ENCODE measurements at regions not wholly inside any gene's neighbourhood (a gene's known extent, or its start where the extent isn't known, plus 50 kb on each side); places are given as distances from the start of the nearest gene placed in this dataset.
"Not testable (repeated sequence)": the region's sequence is repeated elsewhere in the genome, so short reads cannot be mapped to it uniquely, and the experiment has no call there.

DNA sequence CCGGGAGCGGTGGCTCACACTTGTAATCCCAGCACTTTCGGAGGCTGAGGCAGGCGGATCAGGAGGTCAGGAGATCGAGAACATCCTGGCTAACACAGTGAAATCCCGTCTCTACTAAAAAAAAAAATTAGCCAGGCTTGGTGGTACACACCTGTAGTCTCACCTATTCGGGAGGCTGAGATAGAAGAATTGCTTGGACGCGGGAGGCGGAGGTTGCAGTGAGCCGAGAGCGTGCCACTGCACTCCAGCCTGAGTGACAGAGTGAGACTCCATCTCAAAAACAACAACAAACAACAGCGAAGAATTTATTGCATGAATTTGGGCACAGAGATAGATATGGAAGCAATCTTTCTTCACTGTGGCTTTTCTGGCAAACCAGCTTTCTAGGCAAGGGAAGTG lies 432.9 kb downstream of the STK39 start:
- DNase-seq; intact Hi-C loops (cut with DNase I): not testable (repeated sequence)

DNA sequence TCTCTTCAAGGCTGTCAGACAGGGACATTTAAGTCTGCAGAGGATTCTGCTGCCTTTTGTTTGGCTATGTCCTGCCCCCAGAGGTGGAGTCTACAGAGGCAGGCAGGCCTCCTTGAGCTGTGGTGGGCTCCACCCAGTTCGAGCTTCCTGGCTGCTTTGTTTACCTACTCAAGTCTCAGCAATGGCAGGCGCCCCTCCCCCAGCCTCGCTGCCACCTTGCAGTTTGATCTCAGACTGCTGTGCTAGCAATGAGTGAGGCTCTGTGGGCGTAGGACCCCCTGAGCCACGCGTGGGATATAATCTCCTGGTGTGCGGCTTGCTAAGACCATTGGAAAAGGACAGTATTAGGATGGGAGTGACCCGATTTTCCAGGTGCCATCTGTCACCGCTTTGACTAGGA lies 437.6 kb downstream of the STK39 start:
- intact Hi-C loops (cut with DNase I); DNase-seq: not testable (repeated sequence)

DNA sequence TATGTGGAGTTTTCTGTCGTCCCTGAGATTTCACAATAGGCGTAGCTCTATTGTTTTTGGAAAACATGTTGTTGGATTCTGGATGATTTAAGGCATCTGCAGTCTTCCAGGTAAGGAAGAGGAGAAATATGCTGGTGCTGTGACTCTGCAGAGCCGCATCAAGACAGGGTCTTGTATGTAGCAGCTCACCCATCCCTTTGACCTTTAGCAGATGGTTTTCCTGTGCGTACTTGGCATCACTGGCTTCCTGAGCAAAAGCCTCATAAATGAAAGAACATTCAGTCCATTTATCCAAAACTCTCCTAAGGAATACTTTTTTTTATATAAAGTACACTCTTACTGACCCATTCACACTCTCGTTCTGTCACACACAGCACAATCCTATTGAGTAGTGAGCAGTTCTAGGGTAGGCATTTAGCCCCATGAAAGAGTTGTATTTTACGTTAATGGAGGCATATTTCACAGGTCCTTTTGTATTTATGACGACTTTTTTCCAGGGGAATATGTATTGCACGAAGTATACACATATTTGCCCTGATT lies 443.9 kb downstream of the STK39 start:
- intact Hi-C loops (cut with DNase I): no loop called here
- no peak for DNase-seq

DNA sequence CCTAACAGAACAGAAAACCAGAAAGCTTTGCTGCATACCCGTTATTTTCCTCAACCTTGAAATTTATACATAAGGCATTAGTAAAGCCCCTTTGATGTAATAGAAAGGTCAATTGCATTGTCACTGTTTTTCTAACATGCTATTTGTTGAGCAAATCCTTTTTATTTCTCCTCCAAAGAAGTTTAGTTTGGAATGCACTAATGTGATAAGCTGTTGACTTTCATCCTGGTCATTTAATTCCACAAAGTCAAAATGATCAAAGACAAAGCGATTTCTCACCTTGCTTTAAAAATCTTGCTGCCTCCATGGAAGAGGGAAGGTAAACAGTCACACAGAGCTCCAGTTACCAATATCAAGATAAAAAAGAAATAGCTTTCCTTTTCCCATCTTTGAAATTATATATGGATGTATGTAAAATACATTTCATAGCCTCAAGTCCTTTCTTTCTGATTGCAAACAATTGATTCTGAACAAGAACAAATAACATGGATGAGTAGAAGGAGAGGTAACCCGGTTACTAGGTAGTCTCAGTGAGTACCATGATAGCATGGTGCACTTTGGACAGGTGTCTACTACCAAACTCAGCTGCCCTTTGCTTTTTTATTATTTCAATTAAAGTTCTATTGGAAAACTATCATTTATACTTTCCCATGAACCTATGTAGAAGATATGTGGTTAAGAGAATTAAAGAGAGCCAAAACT lies 452.7 kb downstream of the STK39 start:
- intact Hi-C loops (cut with DNase I): no loop called here
- no peak for DNase-seq

DNA sequence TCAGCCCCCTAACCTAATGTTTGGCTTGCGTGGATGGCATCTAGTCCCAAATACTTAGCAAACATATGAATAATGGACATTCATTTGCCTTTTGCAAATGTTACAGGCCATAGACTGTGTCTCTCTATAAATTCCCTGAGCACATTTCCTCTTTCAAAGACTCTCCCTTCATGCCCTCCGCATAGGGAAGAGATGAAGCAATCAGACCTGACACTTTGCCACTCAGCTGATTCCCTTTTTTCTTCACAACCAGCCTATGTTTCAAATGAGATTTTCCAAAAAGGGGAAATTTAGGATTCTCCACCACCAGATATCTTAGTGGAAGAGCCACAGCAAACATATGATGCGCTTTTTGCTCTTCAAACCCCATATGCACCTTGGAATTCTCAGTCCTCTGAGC lies 453.7 kb downstream of the STK39 start:
- intact Hi-C loops (cut with DNase I): no loop called here
- no peak for DNase-seq

DNA sequence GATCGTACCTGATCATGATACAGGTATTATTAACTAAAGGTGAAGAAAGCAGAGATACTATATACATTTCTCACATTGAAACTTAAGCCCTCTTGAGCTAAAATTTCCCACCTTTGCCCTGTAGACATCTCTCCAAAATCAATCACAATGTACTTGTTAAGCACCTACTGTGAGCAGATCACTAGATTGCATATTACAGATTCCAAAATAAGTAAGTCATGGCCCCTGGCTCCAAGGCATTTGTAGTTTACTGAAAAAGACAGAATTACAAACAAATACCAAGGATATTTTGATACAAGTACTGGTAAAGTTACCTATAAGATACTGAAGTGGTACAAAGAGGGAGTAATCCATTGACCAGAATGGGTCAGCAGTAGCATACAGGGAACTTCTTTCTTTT lies 455.3 kb downstream of the STK39 start:
- no peak for DNase-seq
- intact Hi-C loops (cut with DNase I): no loop called here

DNA sequence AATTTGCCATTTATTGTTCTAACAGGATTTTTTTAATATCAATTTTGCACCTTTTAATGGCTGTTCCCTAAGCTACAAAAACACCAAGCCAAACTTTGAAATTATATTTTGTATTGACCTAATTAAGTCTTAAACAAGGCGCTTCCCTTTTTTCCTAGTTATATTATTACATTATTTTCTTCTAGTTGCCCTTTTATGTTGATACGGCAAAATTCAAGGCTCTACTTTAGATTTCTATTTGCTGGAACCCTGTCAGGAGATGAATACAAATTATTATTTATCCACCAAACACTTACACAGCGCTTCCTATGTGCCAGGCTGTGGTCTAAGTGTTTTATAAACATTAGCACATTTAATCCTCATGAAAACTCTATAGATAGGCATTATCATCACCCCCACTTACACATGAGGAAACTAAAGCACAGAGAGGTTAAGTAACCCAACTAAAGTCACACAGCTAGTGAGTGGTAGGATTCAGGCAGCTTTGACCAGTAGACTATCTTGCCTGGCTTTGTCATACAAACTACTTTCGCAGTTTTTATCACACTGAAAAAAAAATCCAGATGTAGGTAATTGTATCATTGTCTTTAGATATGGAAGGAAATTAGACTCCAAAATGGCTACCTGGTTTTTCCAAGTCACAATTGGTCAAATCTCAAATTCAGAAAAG lies 456.5 kb downstream of the STK39 start:
- intact Hi-C loops (cut with DNase I): no loop called here

DNA sequence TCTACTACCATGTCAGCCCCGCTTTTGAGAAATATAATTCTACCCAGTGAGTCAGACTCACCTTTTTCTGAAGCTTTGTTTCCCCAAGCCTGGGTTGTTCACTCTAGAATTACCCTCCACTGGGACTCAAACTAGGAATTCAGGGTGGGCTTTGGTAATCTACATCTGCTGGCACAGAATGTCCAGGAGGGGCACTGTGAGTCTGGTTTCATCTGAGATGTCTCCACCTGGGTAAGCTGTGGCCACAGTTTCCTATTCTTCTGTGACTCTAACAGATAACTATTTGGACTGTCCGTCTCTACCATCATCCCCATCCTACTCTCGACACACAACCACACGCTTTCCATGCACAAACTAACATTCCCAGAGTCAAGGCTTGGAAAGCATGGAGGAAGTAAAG lies 457.2 kb downstream of the STK39 start:
- intact Hi-C loops (cut with DNase I): no loop called here
- DNase-seq: no peak

More for the DNA sequence above, 456.5 kb downstream of the STK39 start:
- DNase-seq: no peak

DNA sequence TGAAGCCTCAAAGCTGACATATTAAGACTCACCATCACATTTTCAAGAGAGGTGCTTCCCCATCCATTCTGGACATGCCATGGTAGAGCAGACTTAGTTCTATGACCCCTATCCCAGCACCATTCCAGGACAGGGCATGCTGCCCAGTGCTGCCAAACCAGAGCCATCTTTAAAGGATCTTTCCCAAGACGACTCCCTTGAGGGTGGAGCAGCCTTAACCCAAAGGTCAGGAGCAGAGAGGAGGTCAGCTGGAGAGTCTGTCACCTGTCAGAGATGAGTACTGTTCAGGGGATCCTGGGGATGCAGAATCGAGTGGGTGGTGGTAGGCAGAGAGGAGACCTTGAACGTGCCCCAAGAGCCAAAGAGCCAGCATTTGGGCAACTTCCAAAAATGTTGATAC lies 459.8 kb downstream of the STK39 start:
- intact Hi-C loops (cut with DNase I): no loop called here
- DNase-seq: no peak

DNA sequence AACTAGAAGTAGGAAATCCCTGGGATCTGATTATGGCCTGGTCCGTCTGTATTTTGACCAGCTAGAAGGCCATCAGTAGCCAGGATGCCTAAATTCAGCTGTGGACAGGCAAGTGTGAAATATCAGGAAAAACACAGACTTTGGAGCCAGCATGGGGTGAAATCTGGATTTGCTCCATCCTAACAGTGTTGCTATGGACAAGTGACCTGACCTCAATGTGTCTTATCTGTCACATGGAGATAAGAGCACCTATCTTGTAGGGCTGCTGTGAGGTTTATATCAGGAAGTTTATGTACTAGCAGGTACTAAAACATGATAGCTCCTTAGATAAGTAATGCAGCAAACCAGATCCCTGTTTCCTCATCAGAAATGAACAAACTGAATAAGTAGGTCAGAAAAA lies 460.4 kb downstream of the STK39 start:
- intact Hi-C loops (cut with DNase I): no loop called here
- no peak for DNase-seq

DNA sequence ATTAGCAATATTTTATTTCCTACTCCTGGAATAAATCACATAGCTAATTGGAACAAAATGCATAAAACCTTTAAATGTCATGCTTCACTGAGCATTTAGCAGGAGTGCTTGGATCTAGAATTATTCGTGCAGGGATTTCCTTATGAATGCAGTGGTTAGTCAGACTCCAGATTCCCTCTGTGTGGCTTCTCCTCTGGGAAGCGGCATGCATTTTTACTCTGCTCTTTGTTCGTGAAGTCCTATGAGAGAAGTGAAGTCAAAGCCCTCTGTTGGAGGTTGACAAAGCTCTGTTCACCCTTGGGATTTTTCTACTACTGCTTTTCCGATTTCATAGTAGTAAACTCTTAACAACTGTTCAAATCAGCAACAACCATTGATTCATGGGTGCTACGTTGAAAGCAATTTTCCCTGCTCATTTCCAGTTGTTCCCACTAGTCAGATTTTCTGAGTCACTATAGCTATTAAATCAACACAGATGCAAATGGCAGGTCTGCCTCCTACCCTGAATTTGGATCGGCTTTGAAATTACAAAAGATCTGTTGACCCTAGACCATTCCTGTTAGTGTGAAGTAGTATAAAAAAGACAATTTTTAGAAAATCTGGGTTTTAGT lies 461.7 kb downstream of the STK39 start:
- intact Hi-C loops (cut with DNase I): no loop called here
- DNase-seq: peak in 3 of 42 donors; percentile 14 to 46 (median 44)

DNA sequence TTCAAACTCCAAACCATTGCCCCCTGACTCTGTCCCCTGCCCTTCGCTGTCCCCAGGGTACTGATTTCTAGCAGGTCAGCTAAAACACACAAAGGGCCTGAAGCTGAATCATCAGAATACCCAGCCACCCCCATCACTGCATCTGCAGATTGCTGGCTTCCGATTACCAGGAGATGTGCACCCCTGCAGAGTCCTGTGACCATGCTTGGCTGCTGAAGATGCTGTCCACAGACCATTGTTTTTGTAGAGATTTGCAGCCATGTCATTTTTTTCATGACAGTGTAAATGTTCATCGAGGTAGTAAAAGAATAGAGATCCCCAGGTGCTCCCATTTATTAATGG lies 463.3 kb downstream of the STK39 start:
- no peak for DNase-seq
- intact Hi-C loops (cut with DNase I): no loop called here

DNA sequence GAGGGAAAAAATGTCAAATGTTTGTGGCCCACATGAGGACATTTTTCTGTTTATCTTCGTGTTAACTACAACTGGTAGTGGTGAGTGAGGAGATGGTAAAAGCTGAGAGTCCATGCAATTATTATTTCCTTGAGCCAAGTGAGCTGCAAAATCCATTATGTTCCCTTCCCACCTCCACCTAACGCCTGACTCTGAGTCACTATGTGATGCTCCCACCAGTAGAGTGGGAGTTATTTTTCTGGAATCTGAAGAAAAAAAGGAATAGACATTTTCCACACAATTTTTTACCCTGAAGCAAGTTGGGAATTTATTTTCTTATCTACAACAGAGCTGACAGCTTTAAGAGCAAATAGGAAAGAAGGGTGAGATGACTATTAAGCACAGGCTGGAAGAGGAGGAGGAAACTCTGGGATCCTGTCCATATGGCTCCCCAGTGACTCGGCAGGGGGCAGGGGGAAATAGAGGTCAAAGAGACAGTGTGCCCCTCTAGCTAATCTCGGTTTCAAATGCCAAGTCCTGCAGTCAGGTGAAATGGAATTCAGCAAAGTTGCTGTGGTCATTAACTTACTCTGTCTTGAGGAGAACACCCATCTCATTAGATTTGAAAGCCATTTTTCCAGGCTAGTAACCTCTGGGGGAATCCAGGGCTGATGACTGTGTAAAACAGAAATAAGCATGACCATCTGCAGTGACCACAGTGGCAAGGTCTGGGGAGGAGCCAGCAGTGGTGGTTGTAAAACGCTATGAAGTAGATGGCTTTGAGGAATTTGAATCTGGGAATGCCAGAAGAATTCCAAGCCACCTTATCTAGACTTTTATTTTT lies 463.9 kb downstream of the STK39 start:
- DNase-seq: peak in 33 of 42 donors; percentile 9 to 82 (median 44)
- intact Hi-C loops (cut with DNase I): no loop called here

DNA sequence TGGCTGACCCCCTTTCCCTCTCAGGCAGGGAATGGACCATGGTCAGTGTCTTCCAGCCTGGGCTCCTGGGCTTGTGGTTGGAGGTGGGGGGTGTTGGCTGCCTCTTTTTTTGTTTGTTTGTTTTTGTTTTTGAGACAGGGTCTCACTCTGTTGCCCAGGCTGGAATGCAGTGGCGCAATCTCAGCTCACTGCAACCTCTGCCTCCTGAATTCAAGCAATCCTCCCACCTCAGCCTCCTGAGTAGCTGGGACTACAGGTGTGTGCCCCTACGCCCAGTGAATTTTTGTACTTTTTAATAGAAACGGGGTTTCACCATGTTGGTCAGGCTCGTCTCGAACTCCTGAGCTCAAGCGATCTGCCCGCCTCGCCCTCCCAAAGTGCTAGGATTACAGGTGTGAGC lies 465.8 kb downstream of the STK39 start:
- DNase-seq; intact Hi-C loops (cut with DNase I): not testable (repeated sequence)

DNA sequence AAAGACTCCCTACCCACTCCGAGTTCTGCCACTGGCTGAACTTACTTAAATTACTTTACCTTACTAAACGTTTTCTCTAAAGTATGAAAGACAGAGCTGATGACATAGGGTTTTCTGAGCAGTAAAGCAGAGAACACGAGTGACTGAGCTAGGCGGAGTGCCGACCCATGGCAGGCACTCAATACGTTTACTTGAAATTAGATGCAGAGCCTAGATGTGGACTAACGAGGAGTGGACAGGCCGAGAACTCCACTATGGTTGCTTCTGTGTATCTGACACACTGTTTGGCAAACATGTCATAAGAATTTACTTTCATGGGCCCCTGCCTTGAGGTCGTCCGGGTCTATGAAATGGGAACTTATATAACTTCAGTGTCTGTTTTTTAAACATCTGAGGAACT lies 471.0 kb downstream of the STK39 start:
- intact Hi-C loops (cut with DNase I): no loop called here
- no peak for DNase-seq

DNA sequence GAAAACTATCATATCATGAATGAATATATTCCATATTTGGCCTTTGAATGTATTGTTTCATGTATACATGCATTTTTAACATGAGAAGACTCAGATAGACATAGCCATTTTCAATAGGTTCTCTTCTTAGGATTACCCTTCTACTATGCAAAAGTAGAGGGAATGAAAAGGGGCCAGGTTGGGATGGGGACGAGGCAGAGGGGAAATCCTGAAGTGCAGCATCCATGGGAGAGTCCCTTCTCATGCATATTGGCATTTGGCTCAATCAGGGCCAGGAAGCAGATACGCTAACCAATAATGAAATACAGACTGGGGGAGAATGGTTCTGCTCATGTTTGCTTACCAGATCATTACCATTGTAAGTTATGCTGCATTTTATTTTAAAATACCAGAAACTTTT lies 475.8 kb downstream of the STK39 start:
- intact Hi-C loops (cut with DNase I): no loop called here
- DNase-seq: no peak

DNA sequence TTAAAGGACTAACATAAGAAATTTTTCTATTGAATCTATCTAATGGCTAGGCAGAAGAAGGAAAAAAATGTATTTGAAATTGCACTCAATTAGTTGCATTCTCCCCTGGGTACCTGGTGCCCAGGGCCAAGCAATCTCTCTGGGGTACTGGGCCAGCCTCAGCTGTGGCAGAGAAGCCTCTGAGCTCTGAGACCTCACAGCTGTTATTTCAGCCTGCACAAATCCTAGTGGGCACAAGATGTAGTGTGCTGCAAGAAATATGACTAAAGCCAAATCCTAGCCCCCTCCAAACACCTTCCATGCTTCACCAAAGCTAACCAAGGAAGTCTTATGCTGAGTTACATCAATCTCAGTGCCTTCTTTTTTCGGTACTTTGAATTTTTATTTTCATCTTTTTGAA lies 478.4 kb downstream of the STK39 start:
- intact Hi-C loops (cut with DNase I): no loop called here
- no peak for DNase-seq

DNA sequence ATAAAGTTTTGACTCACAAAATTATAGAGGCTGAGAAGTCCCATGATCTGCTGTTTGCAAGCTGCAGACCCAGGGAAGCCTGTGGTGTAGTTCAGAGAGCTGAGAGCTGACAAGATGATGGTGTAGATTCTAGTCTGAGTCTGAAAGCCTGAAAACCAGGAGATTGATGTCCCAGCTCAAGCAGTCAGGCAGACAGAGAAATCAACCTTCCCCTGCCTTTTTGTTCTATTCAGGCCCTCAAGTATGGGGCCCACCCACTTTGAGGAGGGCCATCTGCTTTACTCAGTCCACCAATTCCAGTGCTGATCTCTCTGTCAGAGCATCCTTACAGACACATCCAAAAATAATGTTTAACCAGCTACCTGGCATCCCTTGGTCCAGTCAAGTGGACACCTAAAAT lies 479.6 kb downstream of the STK39 start:
- intact Hi-C loops (cut with DNase I): no loop called here
- no peak for DNase-seq

DNA sequence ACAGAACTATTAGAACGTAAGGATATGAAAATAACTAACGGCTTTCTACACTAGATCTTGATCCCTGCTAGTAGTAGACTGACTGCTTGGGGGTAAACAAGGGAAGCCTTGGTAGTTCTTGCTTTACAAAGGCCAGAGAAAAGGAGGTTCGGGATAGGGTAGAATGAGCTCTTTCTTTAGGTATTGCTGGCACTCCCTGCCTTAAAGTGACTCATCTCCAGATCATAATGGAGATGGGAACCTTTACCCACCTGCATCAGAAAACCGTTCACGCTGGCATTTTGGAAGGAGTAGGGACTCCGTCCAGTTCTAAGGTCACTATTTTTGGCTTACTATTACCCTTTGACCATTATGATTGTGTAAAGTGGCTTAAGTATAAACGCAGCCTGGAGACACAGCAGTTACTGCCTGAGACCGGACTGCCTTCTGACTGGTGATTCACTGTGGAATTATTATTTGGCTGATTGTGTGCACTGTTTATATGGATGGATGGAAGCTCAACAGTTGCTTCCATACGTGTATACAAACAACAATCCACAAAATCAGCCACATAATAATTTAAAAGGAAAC lies 482.5 kb downstream of the STK39 start:
- DNase-seq: no peak
- intact Hi-C loops (cut with DNase I): no loop called here
